H9 (cell line): ENCODE measurements at regions not wholly inside any gene's neighbourhood (a gene's known extent, or its start where the extent isn't known, plus 50 kb on each side); places are given as distances from the start of the nearest gene placed in this dataset.

Experiments
- DNase-seq: peaks from one replicate; pipeline ENCODE4 v3.0.0-alpha.2; 2017
- H2AFZ ChIP-seq: one replicate; pipeline ENCODE4 v1.6.1; 2013; ENCODE audit warnings: mild to moderate bottlenecking, low read length, control low read depth, moderate library complexity
- H2AK5ac ChIP-seq: 2 replicates; pipeline ENCODE4 v1.6.1; 2013; ENCODE audit warnings: low read length, control low read depth, mixed read lengths; ENCODE audit not compliant: insufficient read length
- H2BK120ac ChIP-seq: one replicate; pipeline ENCODE4 v1.6.1; 2013; ENCODE audit warnings: low read depth, mild to moderate bottlenecking, low read length, control low read depth, inconsistent platforms; ENCODE audit not compliant: poor library complexity, severe bottlenecking
- H2BK12ac ChIP-seq: 2 replicates; pipeline ENCODE4 v1.6.1; 2013; ENCODE audit warnings: low read length, control low read depth, mixed read lengths, low read depth; ENCODE audit not compliant: insufficient read length
- H2BK15ac ChIP-seq: 2 replicates; pipeline ENCODE4 v1.6.1; 2013; ENCODE audit warnings: low read depth, low read length, control low read depth
- H2BK20ac ChIP-seq: one replicate; pipeline ENCODE4 v1.6.1; 2013; ENCODE audit warnings: low read depth, mild to moderate bottlenecking, low read length, control low read depth, inconsistent platforms; ENCODE audit not compliant: poor library complexity, severe bottlenecking
- H2BK5ac ChIP-seq: 2 replicates; pipeline ENCODE4 v1.6.1; 2013; ENCODE audit warnings: low read length, control low read depth, mixed read lengths; ENCODE audit not compliant: insufficient read length
- H3K14ac ChIP-seq: 2 replicates; pipeline ENCODE4 v1.6.1; 2013; ENCODE audit warnings: low read length, control low read depth; ENCODE audit not compliant: insufficient read depth
- H3K18ac ChIP-seq: 2 replicates; pipeline ENCODE4 v1.6.1; 2013; ENCODE audit warnings: low read depth, mild to moderate bottlenecking, mixed read lengths, low read length, control low read depth; ENCODE audit not compliant: insufficient read length
- H3K23ac ChIP-seq: 2 replicates; pipeline ENCODE4 v1.6.1; 2013; ENCODE audit warnings: low read length, control low read depth, mixed read lengths, low read depth; ENCODE audit not compliant: insufficient read length
- H3K23me2 ChIP-seq: 2 replicates; pipeline ENCODE4 v1.6.1; 2013; ENCODE audit warnings: low read depth, mild to moderate bottlenecking, mixed read lengths, low read length, control low read depth; ENCODE audit not compliant: insufficient read length, poor library complexity, severe bottlenecking
- H3K27ac ChIP-seq: 2 replicates; pipeline ENCODE4 v1.5.1; 2013; ENCODE audit warnings: low read length, control low read depth, mixed read lengths, low read depth; ENCODE audit not compliant: insufficient read length
- H3K27me3 ChIP-seq: 2 replicates; pipeline ENCODE4 v1.6.1; 2013; ENCODE audit warnings: low read length, control low read depth, inconsistent platforms; ENCODE audit not compliant: insufficient read depth
- H3K4ac ChIP-seq: 2 replicates; pipeline ENCODE4 v1.6.1; 2013; ENCODE audit warnings: low read depth, mild to moderate bottlenecking, control low read depth, inconsistent platforms, low read length, moderate library complexity
- H3K4me1 ChIP-seq: 2 replicates; pipeline ENCODE4 v1.6.1; 2013; ENCODE audit warnings: low read length, control low read depth, inconsistent platforms; ENCODE audit not compliant: insufficient read depth
- H3K4me2 ChIP-seq: 2 replicates; pipeline ENCODE4 v1.6.1; 2013; ENCODE audit warnings: low read length, control low read depth, mixed read lengths; ENCODE audit not compliant: insufficient read length, insufficient read depth
- H3K56ac ChIP-seq: 2 replicates; pipeline ENCODE4 v1.6.1; 2013; ENCODE audit warnings: low read depth, mild to moderate bottlenecking, mixed read lengths, low read length, control low read depth; ENCODE audit not compliant: insufficient read length
- H3K79me1 ChIP-seq: 2 replicates; pipeline ENCODE4 v1.6.1; 2013; ENCODE audit warnings: low read depth, mild to moderate bottlenecking, moderate library complexity, low read length, control low read depth, inconsistent platforms; ENCODE audit not compliant: insufficient read depth, poor library complexity, severe bottlenecking
- H3K79me2 ChIP-seq: 2 replicates; pipeline ENCODE4 v1.6.1; 2013; ENCODE audit warnings: low read length, control low read depth, inconsistent platforms; ENCODE audit not compliant: insufficient read depth
- H3K9ac ChIP-seq: 2 replicates; pipeline ENCODE4 v1.6.1; 2013; ENCODE audit warnings: low read length, control low read depth, mixed read lengths; ENCODE audit not compliant: insufficient read length; ENCODE audit errors: extremely low read depth
- H3K9me3 ChIP-seq: one replicate; pipeline ENCODE4 v1.6.1; 2013; ENCODE audit warnings: low read depth, low read length, inconsistent platforms; ENCODE audit not compliant: control insufficient read depth
- H3T11ph ChIP-seq: one replicate; pipeline ENCODE4 v1.6.1; 2013; ENCODE audit warnings: mild to moderate bottlenecking, low read length, control low read depth, inconsistent platforms
- H4K20me1 ChIP-seq: one replicate; pipeline ENCODE4 v1.6.1; 2013; ENCODE audit not compliant: control insufficient read depth, insufficient read length, insufficient read depth
- H4K5ac ChIP-seq: 2 replicates; pipeline ENCODE4 v1.6.1; 2013; ENCODE audit warnings: low read depth, mild to moderate bottlenecking, mixed read lengths, low read length, control low read depth; ENCODE audit not compliant: insufficient read length
- H4K8ac ChIP-seq: replicated peaks from 2 replicates; pipeline ENCODE4 v1.6.1; 2013; ENCODE audit warnings: low read length, control low read depth, mixed read lengths, low read depth; ENCODE audit not compliant: insufficient read length
- H4K91ac ChIP-seq: 2 replicates; pipeline ENCODE4 v1.6.1; 2013; ENCODE audit warnings: low read depth, mild to moderate bottlenecking, moderate library complexity, mixed read lengths, low read length, control low read depth; ENCODE audit not compliant: insufficient read length
- H3K27ac Mint-ChIP-seq, 3 experiments: 2 replicates in 2 of 3; 3 replicates in 1 of 3; pipeline ENCODE4 v1.8.0; 2020 to 2021; ENCODE audit warnings: mixed read lengths in 3 of 3, mild to moderate bottlenecking in 1 of 3, moderate library complexity in 1 of 3
- H3K27me3 Mint-ChIP-seq: 2 replicates; pipeline ENCODE4 v1.8.0; 2021; ENCODE audit warnings: low read depth, mild to moderate bottlenecking, moderate library complexity, mixed read lengths
- H3K36me3 Mint-ChIP-seq, 3 experiments: 2 replicates in 2 of 3; 3 replicates in 1 of 3; pipeline ENCODE4 v1.8.0; 2020 to 2021; ENCODE audit warnings: low read depth in 3 of 3, mixed read lengths in 3 of 3; ENCODE audit not compliant: insufficient read depth in 1 of 3
- H3K4me1 Mint-ChIP-seq, 2 experiments: 2 replicates each; pipeline ENCODE4 v1.8.0; 2020; ENCODE audit warnings: mixed read lengths in 2 of 2
- H3K4me3 Mint-ChIP-seq, 2 experiments: 2 replicates in 1 of 2; 3 replicates in 1 of 2; pipeline ENCODE4 v1.8.0; 2020 to 2021; ENCODE audit warnings: mild to moderate bottlenecking in 2 of 2, mixed read lengths in 2 of 2, moderate library complexity in 1 of 2
- H3K9me3 Mint-ChIP-seq, 2 experiments: 2 replicates in 1 of 2; 3 replicates in 1 of 2; pipeline ENCODE4 v1.8.0; 2020; ENCODE audit warnings: mild to moderate bottlenecking in 2 of 2, mixed read lengths in 2 of 2, moderate library complexity in 1 of 2
- CTCF ChIP-seq: fragments of 200-600 bp; sonication (generic); conservative IDR thresholded peaks from 3 replicates; pipeline ENCODE4 v1.8.0; 2021; ENCODE audit warnings: antibody characterized with exemption, mild to moderate bottlenecking
- WGBS: extraction: QIAGEN DNeasy Blood & Tissue Kit; methylation state at CpG from one replicate; pipeline ENCODE4 v1.1.7; 2013; ENCODE audit warnings: missing lambda C conversion rate, low lambda C conversion rate, mixed read lengths; ENCODE audit not compliant: insufficient read length; ENCODE audit errors: extremely low coverage; 5-methylcytosine and 5-hydroxymethylcytosine counted together

GRCh38 chr1:29499104-29499650 lies 262.9 kb downstream of the PTPRU start:
- peaks cover 5% of the 10 kb centered on the region for H3K9me3 ChIP-seq
- no peak for TF ChIP-seq CTCF
- peaks cover 7% of the 10 kb centered on the region; the same call in 1 of the 2 replicates for H3K4me1 ChIP-seq
- no peaks in the 10 kb centered on the region for H3K23me2 ChIP-seq
- no peaks in the 10 kb centered on the region for H3K27me3 ChIP-seq
- H4K8ac ChIP-seq: no peak overlapping the region
- no peak overlapping the region for H3K4ac ChIP-seq
- H3K27ac ChIP-seq: no peak overlapping the region
- H2BK20ac ChIP-seq: no peak overlapping the region
- H3K14ac ChIP-seq: no peak overlapping the region
- peaks cover 47 to 55% of the 10 kb centered on the region in 2 experiments for H3K4me1 Mint-ChIP-seq
- peaks cover 6 to 23% (median 7%) of the 10 kb centered on the region in 3 experiments; a peak in 4 of 7 replicates for H3K36me3 Mint-ChIP-seq
- H3T11ph ChIP-seq: no peak overlapping the region
- no peaks in the 10 kb centered on the region for H4K20me1 ChIP-seq
- no CpG with 5 or more reads among the region's 9 CpGs for WGBS
- H3K18ac ChIP-seq: no peak overlapping the region
- no peak for DNase-seq
- no peak overlapping the region for H2BK120ac ChIP-seq
- no peak overlapping the region for H2BK12ac ChIP-seq
- H3K9me3 Mint-ChIP-seq: peaks cover 23 to 28% of the 10 kb centered on the region in 2 experiments
- H2BK15ac ChIP-seq: no peak overlapping the region
- H3K27ac Mint-ChIP-seq: peak overlapping the region; percentile 36 to 86 (median 85); a peak in 5 of 7 replicates
- no peak overlapping the region for H3K4me2 ChIP-seq
- H2AK5ac ChIP-seq: no peak overlapping the region
- H3K27me3 Mint-ChIP-seq: no peaks in the 10 kb centered on the region
- H3K23ac ChIP-seq: no peak overlapping the region
- H4K5ac ChIP-seq: no peak overlapping the region
- H3K79me1 ChIP-seq: no peaks in the 10 kb centered on the region
- H4K91ac ChIP-seq: no peak overlapping the region
- no peaks in the 10 kb centered on the region for H3K79me2 ChIP-seq
- no peak overlapping the region for H3K9ac ChIP-seq
- no peak overlapping the region for H2BK5ac ChIP-seq
- no peak overlapping the region for H3K56ac ChIP-seq
- H3K4me3 Mint-ChIP-seq: no peak overlapping the region; a peak in 1 of 5 replicates
- H2AFZ ChIP-seq: no peak overlapping the region
